OCI-M2 (cell line): ENCODE measurements at regions not wholly inside any gene's neighbourhood (a gene's known extent, or its start where the extent isn't known, plus 50 kb on each side); places are given as distances from the start of the nearest gene placed in this dataset.

Source experiments
- DNase-seq: peaks from one replicate; lab custom pipeline; 2025; ENCODE audit not compliant: unreplicated experiment; lab: John Stamatoyannopoulos, UW

DNA sequence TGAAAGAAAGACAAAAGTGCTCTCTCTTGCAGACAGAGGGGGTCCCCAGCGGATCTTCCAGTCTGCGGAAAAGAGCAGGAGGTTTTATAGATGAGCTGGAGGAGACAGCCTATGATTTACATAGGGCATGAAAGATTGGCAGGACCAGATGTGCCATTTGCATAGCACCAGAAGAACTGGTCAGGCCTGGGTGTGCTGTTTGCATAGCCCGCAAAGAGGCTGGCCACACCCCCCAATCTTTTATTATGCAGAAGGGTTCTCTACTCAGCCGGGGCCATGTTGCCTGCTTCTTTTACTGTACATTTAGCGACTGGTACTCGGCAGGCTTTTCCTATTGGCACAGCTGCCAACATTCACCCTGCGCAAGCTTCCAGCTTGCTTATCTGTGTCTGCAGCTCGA, 317.6 kb downstream of the GALR1 start:
- no peak for DNase-seq

DNA sequence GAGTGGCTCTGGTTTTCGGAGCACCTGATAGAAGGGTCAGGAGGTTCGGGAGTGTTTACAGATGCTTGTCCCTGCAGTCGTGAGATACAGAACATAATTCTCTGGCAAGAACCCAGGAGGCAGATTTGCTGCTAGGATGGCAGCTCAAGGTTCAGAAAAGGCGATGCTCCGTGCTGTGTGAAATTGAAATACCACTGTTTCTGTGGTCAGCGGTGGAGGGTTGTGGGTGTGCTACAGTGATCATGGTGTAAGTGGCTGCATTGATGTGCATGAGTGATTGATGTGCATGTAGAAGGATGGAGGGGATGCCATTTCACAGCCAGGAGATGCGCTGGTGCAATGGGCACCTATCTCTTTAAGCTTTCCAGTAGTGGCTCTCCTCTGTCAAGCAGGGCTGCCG, 322.1 kb downstream of the GALR1 start:
- no peak for DNase-seq

- no peak for DNase-seq
Measured at GRCh38 chr18:77572537-77572936, 322.9 kb downstream of the GALR1 start.

DNA sequence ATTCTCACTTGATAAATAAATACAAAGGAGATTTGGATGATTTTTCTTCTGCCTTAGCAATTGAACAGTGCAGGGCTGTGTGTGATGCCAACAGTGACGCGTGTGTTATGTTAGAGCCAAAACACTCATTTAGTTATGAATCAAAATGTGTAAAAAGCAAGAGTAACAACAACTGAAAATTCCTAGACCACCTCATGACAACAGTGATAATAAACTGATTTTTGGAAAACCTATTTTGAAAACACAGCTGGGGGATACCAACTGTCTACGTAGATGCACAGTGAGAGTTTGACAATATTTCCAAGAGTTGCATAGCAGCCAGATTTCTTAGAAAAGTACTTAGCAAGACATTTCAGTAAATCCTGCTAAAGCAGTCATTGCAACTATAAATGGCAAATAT, 323.9 kb downstream of the GALR1 start:
- no peak for DNase-seq

- DNase-seq = no peak
Measured at GRCh38 chr18:77590943-77591515, 341.4 kb downstream of the GALR1 start.

DNA sequence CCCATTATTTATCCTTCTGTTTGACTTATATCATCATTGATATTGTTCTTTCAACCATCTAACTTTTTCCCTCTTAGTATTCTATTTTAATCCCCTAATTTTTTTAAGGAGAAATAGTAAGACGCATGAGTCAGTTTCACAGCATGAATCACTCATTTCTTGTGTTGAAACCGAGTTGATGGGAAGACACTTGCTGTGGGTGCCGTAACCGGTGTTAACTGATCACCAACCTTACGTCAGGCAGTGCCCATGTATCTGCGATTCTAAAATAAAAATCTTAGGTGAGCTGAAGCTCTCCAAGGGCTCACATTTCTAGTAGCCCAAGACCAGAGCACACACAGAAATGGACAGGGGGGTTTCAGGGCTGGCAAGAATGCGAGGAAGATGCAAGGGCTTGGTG, 348.1 kb downstream of the GALR1 start:
- no peak for DNase-seq

- DNase-seq = no peak
Measured at GRCh38 chr18:77600674-77601073, 351.0 kb downstream of the GALR1 start.

DNA sequence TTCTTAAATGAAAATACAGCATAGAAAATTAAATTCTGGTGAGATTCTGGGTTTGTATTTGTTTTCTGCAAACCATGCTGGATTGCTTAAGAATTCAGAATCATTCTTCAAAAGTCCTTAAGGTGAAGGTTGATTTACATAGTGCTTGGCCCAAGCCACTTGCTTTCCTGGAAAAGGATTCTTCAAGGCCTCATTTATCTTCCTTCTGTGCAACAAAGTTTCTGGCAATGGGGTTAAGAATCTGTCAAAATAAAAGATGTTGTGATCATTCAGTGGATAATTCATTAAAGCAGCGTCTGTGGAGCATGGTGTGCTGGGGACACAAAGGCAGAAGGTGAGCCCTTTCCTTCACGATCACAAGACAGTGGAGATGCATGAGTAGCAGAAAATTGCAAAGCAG, 351.9 kb downstream of the GALR1 start:
- no peak for DNase-seq

- DNase-seq = no peak
Measured at GRCh38 chr18:77607087-77607486, 357.4 kb downstream of the GALR1 start.

DNA sequence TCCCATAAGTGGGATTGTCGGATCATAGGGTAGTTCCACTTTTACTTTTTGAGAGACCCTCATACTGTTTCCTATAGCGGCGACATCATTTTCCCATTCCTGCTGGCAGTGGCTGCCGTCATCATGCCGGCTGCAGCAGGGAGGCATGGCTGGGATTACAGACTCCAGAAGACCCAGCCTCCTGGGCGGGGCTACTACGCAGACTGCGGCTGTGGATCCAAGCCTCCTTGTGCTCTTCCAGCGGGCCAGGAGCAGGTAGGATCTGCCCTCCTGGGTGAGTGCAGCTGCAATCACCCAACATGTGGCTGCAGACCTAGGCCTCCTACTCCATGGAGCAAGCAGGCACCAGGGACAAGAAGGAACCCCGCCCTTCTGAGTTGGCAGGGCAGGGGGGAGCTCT, 359.2 kb downstream of the GALR1 start:
- no peak for DNase-seq

GRCh38 chr18:77617694-77618093, 368.0 kb downstream of the GALR1 start:
- DNase-seq = no peak

DNA sequence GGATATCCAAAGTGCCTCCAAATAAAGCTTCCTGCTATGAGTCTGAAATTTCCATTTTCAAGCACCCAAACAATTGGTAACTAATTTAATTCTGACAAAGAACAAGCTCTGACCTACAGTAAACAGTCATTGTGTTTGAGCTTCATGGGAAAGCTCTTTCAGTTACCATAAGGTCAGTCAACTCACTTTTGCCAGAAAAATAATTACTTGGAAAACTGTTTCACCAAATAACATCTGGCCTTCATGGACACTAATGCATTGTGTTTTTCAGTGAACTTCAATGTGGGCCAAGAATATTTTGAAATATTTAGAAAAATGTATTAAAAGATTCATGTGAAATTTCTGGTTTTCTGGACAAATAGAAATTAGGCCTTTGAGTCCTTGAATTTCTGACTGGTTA, 369.9 kb downstream of the GALR1 start:
- no peak for DNase-seq

DNA sequence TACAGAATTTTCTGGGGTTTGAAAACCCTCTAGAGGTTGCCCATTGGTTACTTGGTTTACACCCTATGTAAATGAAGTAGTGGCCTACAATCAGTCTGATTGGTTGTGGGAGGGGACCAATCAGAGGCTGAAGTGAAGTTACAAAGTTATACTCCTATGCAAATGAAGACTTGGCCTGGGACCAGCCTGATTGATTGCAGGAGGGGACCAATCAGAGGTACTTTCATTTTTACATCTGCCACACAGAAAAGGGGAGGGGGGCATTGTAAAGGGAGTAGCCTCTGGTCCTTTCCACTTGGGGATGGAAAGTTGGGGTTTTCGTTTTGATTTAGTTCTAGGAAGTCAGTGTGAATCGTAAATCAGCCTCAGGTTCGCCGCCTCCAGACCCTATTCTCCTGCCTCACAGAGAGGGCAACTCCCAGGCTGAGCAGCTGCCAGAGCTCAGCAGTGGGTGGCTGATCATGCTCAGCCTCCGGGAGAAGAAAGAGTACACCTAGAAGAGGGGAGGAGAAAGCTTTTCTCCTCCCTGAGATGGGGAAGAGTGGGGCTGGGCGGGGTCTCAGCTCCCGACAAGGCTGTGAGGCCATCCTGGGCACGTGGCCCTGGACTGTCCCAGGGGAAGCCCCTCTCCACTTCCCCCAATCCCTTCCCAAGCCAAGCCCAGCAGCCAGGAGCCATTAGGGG, 372.5 kb downstream of the GALR1 start:
- no peak for DNase-seq

- no peak for DNase-seq
Measured at GRCh38 chr18:77632758-77633157, 383.1 kb downstream of the GALR1 start.

GRCh38 chr18:77634494-77634893, 384.8 kb downstream of the GALR1 start:
- no peak for DNase-seq

DNA sequence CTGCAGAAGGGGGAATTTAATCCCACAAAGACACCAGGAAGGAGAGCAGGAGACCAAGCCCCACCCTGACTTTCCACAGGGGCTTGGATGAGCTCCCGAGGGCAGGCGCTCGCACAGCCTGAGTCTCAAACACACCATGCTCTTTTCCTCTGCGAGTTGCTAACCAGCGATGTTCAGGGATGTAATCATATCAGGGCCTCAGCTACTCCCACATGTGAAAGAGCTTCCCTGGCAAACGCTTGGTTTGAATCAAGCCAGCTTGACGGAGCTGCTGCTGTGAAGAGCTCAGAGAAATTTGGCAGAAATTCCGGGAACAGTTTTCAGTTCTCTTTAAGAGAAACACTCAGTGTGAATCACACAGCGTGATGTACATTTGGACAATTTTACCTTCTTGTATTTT, 385.8 kb downstream of the GALR1 start:
- no peak for DNase-seq

DNA sequence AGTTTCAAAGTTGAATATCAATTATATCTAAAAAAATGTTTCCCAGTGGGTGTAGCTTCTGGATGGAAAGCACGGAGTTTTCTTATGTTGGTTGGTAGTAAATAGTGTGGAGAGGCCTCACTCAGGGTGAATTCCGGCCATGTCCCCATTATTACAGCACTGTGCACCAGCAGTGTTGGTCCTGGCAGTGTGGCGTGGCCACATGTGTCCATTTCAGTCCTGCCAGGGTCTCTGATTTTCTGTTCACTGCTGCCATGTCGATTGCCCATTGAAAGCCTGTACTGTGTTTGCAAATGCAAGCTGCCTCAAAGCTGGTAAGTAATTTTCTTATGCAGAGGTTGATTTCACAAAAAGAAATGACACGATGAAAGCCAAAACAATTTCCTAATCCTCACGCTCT, 386.2 kb downstream of the GALR1 start:
- DNase-seq = no peak

- DNase-seq = no peak
Measured at GRCh38 chr18:77645170-77645872, 395.7 kb downstream of the GALR1 start.

GRCh38 chr18:77647472-77647871, 397.8 kb downstream of the GALR1 start:
- no peak for DNase-seq

- no peak for DNase-seq
Measured at GRCh38 chr18:77648411-77648810, 398.8 kb downstream of the GALR1 start.

GRCh38 chr18:77650799-77651385, 401.2 kb downstream of the GALR1 start:
- DNase-seq = no peak

- DNase-seq = no peak
Measured at GRCh38 chr18:77651441-77651840, 401.8 kb downstream of the GALR1 start.
